OCI-LY3 (cell line): ENCODE measurements at regions not wholly inside any gene's neighbourhood (a gene's known extent, or its start where the extent isn't known, plus 50 kb on each side); places are given as distances from the start of the nearest gene placed in this dataset.

Experiments
- H2AFZ ChIP-seq: fragments of 200-600, 300-600 bp; shearing (Covaris generic); 2 replicates; pipeline ENCODE4 v1.6.0; 2014; ENCODE audit warnings: antibody characterized with exemption, low read depth, low read length
- H3K27ac ChIP-seq: fragments of 200-600, 300-600 bp; sonication (generic); 2 replicates; pipeline ENCODE4 v1.5.1; 2014; ENCODE audit warnings: mild to moderate bottlenecking, low read length, moderate library complexity, mixed read lengths
- H3K27me3 ChIP-seq: fragments of 200-600, 300-600 bp; sonication (generic); 2 replicates; pipeline ENCODE4 v1.6.1; 2014; ENCODE audit warnings: low read depth, low read length, mixed read lengths
- H3K36me3 ChIP-seq: fragments of 200-600, 300-600 bp; sonication (generic); replicated peaks from 2 replicates; pipeline ENCODE3; 2014; ENCODE audit warnings: low read depth, low read length, mixed read lengths
- H3K4me1 ChIP-seq: fragments of 300-600, 200-600 bp; sonication (generic); 2 replicates; pipeline ENCODE4 v1.6.1; 2014; ENCODE audit warnings: low read length, mixed read lengths
- H3K4me2 ChIP-seq: fragments of 200-600, 300-600 bp; sonication (generic); 2 replicates; pipeline ENCODE4 v1.6.1; 2014; ENCODE audit warnings: low read length, mixed read lengths
- H3K4me3 ChIP-seq: fragments of 300-600, 200-600 bp; sonication (generic); 2 replicates; pipeline ENCODE4 v1.5.1; 2014; ENCODE audit warnings: antibody characterized with exemption, mild to moderate bottlenecking, low read length, moderate library complexity
- H3K79me2 ChIP-seq: fragments of 300-600, 200-600 bp; shearing (Covaris generic); 2 replicates; pipeline ENCODE4 v1.6.1; 2014; ENCODE audit warnings: mild to moderate bottlenecking, low read length, mixed read lengths
- H3K9ac ChIP-seq: fragments of 300-600, 200-600 bp; shearing (Covaris generic); 2 replicates; pipeline ENCODE4 v1.6.0; 2014; ENCODE audit warnings: mild to moderate bottlenecking, low read length, moderate library complexity
- H3K9me3 ChIP-seq: fragments of 200-600, 300-600 bp; shearing (Covaris generic); 2 replicates; pipeline ENCODE4 v1.6.1; 2014; ENCODE audit warnings: low read length, mixed read lengths; ENCODE audit not compliant: insufficient read depth
- H4K20me1 ChIP-seq: fragments of 200-600, 300-600 bp; sonication (generic); 2 replicates; pipeline ENCODE4 v1.6.1; 2016; ENCODE audit warnings: low read length, mixed read lengths; ENCODE audit not compliant: insufficient read depth
- CTCF ChIP-seq: fragments of 200-600, 300-600 bp; sonication (generic); IDR thresholded peaks from 2 replicates; pipeline ENCODE4 v1.5.1; 2014; ENCODE audit warnings: antibody characterized with exemption, low read length, low read depth
- EZH2phosphoT487 ChIP-seq: fragments of 200-600 bp; shearing (Covaris generic); IDR thresholded peaks from 2 replicates; pipeline ENCODE4 v1.6.1; 2018; ENCODE audit warnings: antibody characterized with exemption, mixed run types, low read depth

GRCh38 chr11:38672445-38672844, 2074.4 kb upstream of the RAG2 start:
- Histone ChIP-seq H3K9ac (no peak overlapping the region), H3K79me2 (no peaks in the 10 kb centered on the region), H3K9me3 (no peaks in the 10 kb centered on the region), H3K4me1 (no peaks in the 10 kb centered on the region), H3K27me3 (no peaks in the 10 kb centered on the region), H2AFZ (0 out of 2 replicates have a peak overlapping the region, but pooled peaks have one; percentile 6), H4K20me1 (no peaks in the 10 kb centered on the region), H3K4me2 (no peak overlapping the region), H3K4me3 (no peak overlapping the region), H3K36me3 (no peaks in the 10 kb centered on the region), H3K27ac (no peak overlapping the region)
- TF ChIP-seq EZH2phosphoT487 (no peak), CTCF (no peak)

GRCh38 chr11:38667359-38667758, 2069.3 kb upstream of the RAG2 start:
- no peaks in the 10 kb centered on the region for H3K9me3 ChIP-seq
- no peaks in the 10 kb centered on the region for H3K36me3 ChIP-seq
- no peak overlapping the region for H3K4me3 ChIP-seq
- H3K27me3 ChIP-seq, result no peaks in the 10 kb centered on the region
- no peak overlapping the region for H3K4me2 ChIP-seq
- no peak overlapping the region for H2AFZ ChIP-seq
- no peaks in the 10 kb centered on the region for H3K4me1 ChIP-seq
- H3K79me2 ChIP-seq, result no peaks in the 10 kb centered on the region
- H3K9ac ChIP-seq, result no peak overlapping the region
- no peaks in the 10 kb centered on the region for H4K20me1 ChIP-seq
- no peak for TF ChIP-seq EZH2phosphoT487
- no peak for TF ChIP-seq CTCF
- H3K27ac ChIP-seq, result no peak overlapping the region

GRCh38 chr11:38648604-38649003, 2050.6 kb upstream of the RAG2 start:
- no peaks in the 10 kb centered on the region for H3K4me1 ChIP-seq
- H3K4me2 ChIP-seq, result no peak overlapping the region
- H3K9me3 ChIP-seq, result no peaks in the 10 kb centered on the region
- H3K36me3 ChIP-seq, result no peaks in the 10 kb centered on the region
- no peak overlapping the region for H3K9ac ChIP-seq
- no peak overlapping the region for H2AFZ ChIP-seq
- no peaks in the 10 kb centered on the region for H4K20me1 ChIP-seq
- no peaks in the 10 kb centered on the region for H3K79me2 ChIP-seq
- no peak overlapping the region for H3K4me3 ChIP-seq
- H3K27ac ChIP-seq, result no peak overlapping the region
- H3K27me3 ChIP-seq, result no peaks in the 10 kb centered on the region
- TF ChIP-seq EZH2phosphoT487, result no peak
- TF ChIP-seq CTCF, result no peak

GRCh38 chr11:38646382-38646781, 2048.3 kb upstream of the RAG2 start:
- Histone ChIP-seq H3K4me1 (no peaks in the 10 kb centered on the region), H3K9ac (no peak overlapping the region), H3K4me3 (no peak overlapping the region), H3K9me3 (no peaks in the 10 kb centered on the region), H4K20me1 (no peaks in the 10 kb centered on the region), H3K27me3 (no peaks in the 10 kb centered on the region), H3K27ac (no peak overlapping the region), H3K4me2 (no peak overlapping the region), H2AFZ (no peak overlapping the region), H3K36me3 (no peaks in the 10 kb centered on the region), H3K79me2 (no peaks in the 10 kb centered on the region)
- TF ChIP-seq CTCF (no peak), EZH2phosphoT487 (no peak)
